ENCODE measurements at regions not wholly inside any gene's neighbourhood (a gene's known extent, or its start where the extent isn't known, plus 50 kb on each side); places are given as distances from the start of the nearest gene placed in this dataset.

- TF ChIP-seq CTCF (IDR thresholded peaks at IDR 0.05): no peak
- TF ChIP-seq POLR2A (IDR thresholded peaks at IDR 0.05): no peak
These were observed 136.1 kb downstream of the ASCL1 start for GRCh38 chr12:103093499-103094106.

Data from Peyer's patch (tissue), 4 donors.